ENCODE measurements at regions not wholly inside any gene's neighbourhood (a gene's known extent, or its start where the extent isn't known, plus 50 kb on each side); places are given as distances from the start of the nearest gene placed in this dataset.

- H3K36me3 ChIP-seq (ENCODE audit: insufficient read depth), result peaks cover 10% of the 10 kb centered on the region; the same call in 1 of the 2 replicates
- no peak overlapping the region for H2AFZ ChIP-seq
- H3F3A ChIP-seq (replicated peaks; ENCODE audit: low read depth), result no peaks in the 10 kb centered on the region
- H3K4me1 ChIP-seq (ENCODE audit: insufficient read depth), result peaks cover 1% of the 10 kb centered on the region; the same call in 1 of the 2 replicates
- no peaks in the 10 kb centered on the region; the same call in 1 of the 2 replicates for H3K9me2 ChIP-seq (ENCODE audit: insufficient read depth)
- no peak overlapping the region for H3K4me2 ChIP-seq
- no peak overlapping the region for H3K4me3 ChIP-seq
- peaks cover 2% of the 10 kb centered on the region for H3K27me3 Mint-ChIP-seq (ENCODE audit: insufficient read depth, low read depth, poor library complexity)
- H3K4me3 Mint-ChIP-seq, result no peak overlapping the region
- peaks cover 17% of the 10 kb centered on the region; the same call in 1 of the 3 replicates for H3K36me3 Mint-ChIP-seq (ENCODE audit: low read depth)
- no peak for ATAC-seq
- H4K20me1 ChIP-seq (replicated peaks; ENCODE audit: insufficient read depth), result no peaks in the 10 kb centered on the region
- TF ChIP-seq EZH2phosphoT487 (IDR thresholded peaks at IDR 0.05; ENCODE audit: unreplicated experiment) (no peak), JUNB (IDR thresholded peaks at IDR 0.05; ENCODE audit: unreplicated experiment) (no peak), ZNF114 (CRISPR knock-in tag; IDR thresholded peaks at IDR 0.05) (no peak), REST (IDR thresholded peaks at IDR 0.05; ENCODE audit: unreplicated experiment) (no peak), ETS1 (IDR thresholded peaks at IDR 0.05) (no peak), CTCF (conservative IDR thresholded peaks at IDR 0.05; ENCODE audit: low read depth in 2 of 2) (no peak), EZH2 (IDR thresholded peaks at IDR 0.05; ENCODE audit: low read depth, unreplicated experiment) (no peak), POLR2AphosphoS5 (IDR thresholded peaks at IDR 0.05; ENCODE audit: low read depth) (no peak), ZNF331 (CRISPR knock-in tag; IDR thresholded peaks at IDR 0.05; ENCODE audit: low read depth) (no peak), STAT1 (IDR thresholded peaks at IDR 0.05; ENCODE audit: unreplicated experiment) (no peak), ZNF462 (CRISPR knock-in tag; IDR thresholded peaks at IDR 0.05) (no peak), NANOG (IDR thresholded peaks at IDR 0.05; ENCODE audit: borderline replicate concordance) (no peak), CREB1 (CRISPR knock-in tag; IDR thresholded peaks at IDR 0.05; ENCODE audit: low read depth) (no peak)
- no peak overlapping the region; the same call in 1 of the 2 replicates for H3K27ac Mint-ChIP-seq
- H3K79me2 ChIP-seq (replicated peaks; ENCODE audit: insufficient read depth), result no peaks in the 10 kb centered on the region
- H3K4me1 Mint-ChIP-seq, result peaks cover 13% of the 10 kb centered on the region; the same call in 2 of the 3 replicates
- no peaks in the 10 kb centered on the region for H3K9me3 Mint-ChIP-seq
- no peaks in the 10 kb centered on the region for H3K27me3 ChIP-seq (ENCODE audit: insufficient read depth)
- no peak for DNase-seq (ENCODE audit: low spot score)
- no peak overlapping the region for H3K27ac ChIP-seq (ENCODE audit: low read depth)
Observed at GRCh38 chr11:92890846-92891245, 78.6 kb upstream of the MTNR1B start.

Data from GM23338 (cell line).